Body of pancreas (tissue), 4 donors: ENCODE measurements at regions not wholly inside any gene's neighbourhood (a gene's known extent, or its start where the extent isn't known, plus 50 kb on each side); places are given as distances from the start of the nearest gene placed in this dataset.

ENCODE experiments used
- POLR2A ChIP-seq, 3 donors: fragments of 450-650 bp; IDR thresholded peaks; one replicate each; pipeline ENCODE4 v1.6.1; 2016; ENCODE audit warnings: antibody characterized with exemption in 3 of 3, mild to moderate bottlenecking in 2 of 3
- TF ChIP-seq, protein P1 (sequence below), 7 experiments: fragments of 450-650 bp in 4 of 7; fragments of 200-600 bp in 3 of 7; sonication (generic) in 3 of 7; IDR thresholded peaks; one replicate each; pipeline ENCODE4 v1.5.1; 2016 to 2019; ENCODE audit warnings: antibody characterized with exemption in 7 of 7

GRCh38 chr20:58128635-58129625 is 99.5 kb downstream of the ANKRD60 start:
- TF ChIP-seq, protein P1, sequence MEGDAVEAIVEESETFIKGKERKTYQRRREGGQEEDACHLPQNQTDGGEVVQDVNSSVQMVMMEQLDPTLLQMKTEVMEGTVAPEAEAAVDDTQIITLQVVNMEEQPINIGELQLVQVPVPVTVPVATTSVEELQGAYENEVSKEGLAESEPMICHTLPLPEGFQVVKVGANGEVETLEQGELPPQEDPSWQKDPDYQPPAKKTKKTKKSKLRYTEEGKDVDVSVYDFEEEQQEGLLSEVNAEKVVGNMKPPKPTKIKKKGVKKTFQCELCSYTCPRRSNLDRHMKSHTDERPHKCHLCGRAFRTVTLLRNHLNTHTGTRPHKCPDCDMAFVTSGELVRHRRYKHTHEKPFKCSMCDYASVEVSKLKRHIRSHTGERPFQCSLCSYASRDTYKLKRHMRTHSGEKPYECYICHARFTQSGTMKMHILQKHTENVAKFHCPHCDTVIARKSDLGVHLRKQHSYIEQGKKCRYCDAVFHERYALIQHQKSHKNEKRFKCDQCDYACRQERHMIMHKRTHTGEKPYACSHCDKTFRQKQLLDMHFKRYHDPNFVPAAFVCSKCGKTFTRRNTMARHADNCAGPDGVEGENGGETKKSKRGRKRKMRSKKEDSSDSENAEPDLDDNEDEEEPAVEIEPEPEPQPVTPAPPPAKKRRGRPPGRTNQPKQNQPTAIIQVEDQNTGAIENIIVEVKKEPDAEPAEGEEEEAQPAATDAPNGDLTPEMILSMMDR (IDR thresholded peaks at IDR 0.05): no peak
- TF ChIP-seq POLR2A (IDR thresholded peaks at IDR 0.05): no peak
